Right lobe of liver (tissue), 6 donors: ENCODE measurements at regions not wholly inside any gene's neighbourhood (a gene's known extent, or its start where the extent isn't known, plus 50 kb on each side); places are given as distances from the start of the nearest gene placed in this dataset.

ENCODE experiments used
- ATAC-seq, 4 donors: fragments of 200-7000 bp; cut with Tn5 transposase; one replicate each; pipeline ENCODE4 v1.9.1; 2020; ENCODE audit warnings: mild to moderate bottlenecking in 4 of 4, moderate library complexity in 4 of 4
- DNase-seq, 3 donors: peaks; one replicate each; pipeline ENCODE4 v3.0.0-alpha.2; 2020
- H3K27ac ChIP-seq, 3 donors: fragments of 200-600 bp; one replicate each; pipeline ENCODE4 v1.8.0; 2022
- H3K27me3 ChIP-seq, 2 donors: fragments of 200-600 bp; one replicate each; pipeline ENCODE4 v1.8.0; 2022
- H3K36me3 ChIP-seq, 4 donors: fragments of 200-600 bp; sonication (generic) in 1 of 4; one replicate each; pipeline versions ENCODE4 v1.5.1 to v1.8.0; 2017 to 2022; ENCODE audit warnings: control low read depth in 1 of 4
- H3K4me1 ChIP-seq, 4 donors: fragments of 200-600 bp; sonication (generic) in 1 of 4; one replicate each; pipeline versions ENCODE4 v1.5.1 to v1.8.0; 2017 to 2022; ENCODE audit warnings: control low read depth in 1 of 4
- H3K4me3 ChIP-seq, 3 donors: fragments of 200-600 bp; one replicate each; pipeline ENCODE4 v1.8.0; 2022
- H3K9me3 ChIP-seq, 4 donors: fragments of 200-600 bp; sonication (generic) in 1 of 4; one replicate each; pipeline versions ENCODE4 v1.5.1 to v1.8.0; 2017 to 2022; ENCODE audit warnings: control low read depth in 1 of 4
- CTCF ChIP-seq, 4 donors: fragments of 200-600 bp in 3 of 4; fragments of 450-650 bp in 1 of 4; IDR thresholded peaks; one replicate each; pipeline versions ENCODE4 v1.5.1 to v1.8.0; 2016 to 2022; ENCODE audit warnings: antibody characterized with exemption in 4 of 4, mild to moderate bottlenecking in 2 of 4
- POLR2A ChIP-seq: fragments of 450-650 bp; IDR thresholded peaks from one replicate; pipeline ENCODE4 v1.6.1; 2017; ENCODE audit warnings: antibody characterized with exemption, mild to moderate bottlenecking
- WGBS: methylation state at CpG from one replicate; pipeline ENCODE4 v1.1.6; 2018; ENCODE audit warnings: low coverage, low lambda C conversion rate; ENCODE audit not compliant: insufficient coverage; ENCODE audit errors: missing lambda C conversion rate; 5-methylcytosine and 5-hydroxymethylcytosine counted together
- intact Hi-C, 2 donors: fragments of 100-400 bp; cut with DNase I; formaldehyde crosslinking; loops; one replicate each; pipeline versions ENCODE4 v1.11.2 to v1.14.1; 2022
- donor health status: DM: no; HTN: yes; CAD: no.
- donor health status: DM: no; HTN: no; CAD: no.
- donor health status: DM: no; HTN: no; CAD: no.
- donor health status: DM: no; HTN: yes; CAD: no.
- donor health status: DM: no; HTN: yes; CAD: no.

- WGBS = 50% methylated on average over 1 of the region's 1 CpG
- no peak for ATAC-seq
Measured at GRCh38 chr21:28747464-28747863, 245.2 kb downstream of the LTN1 start.

GRCh38 chr21:28746166-28746565 is 246.5 kb downstream of the LTN1 start:
- H3K27me3 ChIP-seq = no peaks in the 10 kb centered on the region
- H3K27ac ChIP-seq = no peak overlapping the region
- WGBS = 35% methylated on average over 4 of the region's 4 CpGs
- DNase-seq (no peak), ATAC-seq (no peak)
- no peak for TF ChIP-seq CTCF (IDR thresholded peaks at IDR 0.05)
- TF ChIP-seq POLR2A = no peak
- H3K4me1 ChIP-seq = peaks cover 0 to 19% (median 0%) of the 10 kb centered on the region in 4 donors
- H3K36me3 ChIP-seq = no peaks in the 10 kb centered on the region
- intact Hi-C loops = no loop called here
- no peaks in the 10 kb centered on the region for H3K9me3 ChIP-seq
- no peak overlapping the region for H3K4me3 ChIP-seq

More at GRCh38 chr21:28747464-28747863, 245.2 kb downstream of the LTN1 start:
- no peaks in the 10 kb centered on the region for H3K9me3 ChIP-seq
- intact Hi-C loops = no loop called here
- TF ChIP-seq CTCF (IDR thresholded peaks at IDR 0.05) = no peak
- TF ChIP-seq POLR2A = no peak
- no peak for DNase-seq
- H3K4me3 ChIP-seq = no peak overlapping the region
- H3K36me3 ChIP-seq = no peaks in the 10 kb centered on the region
- no peak overlapping the region for H3K27ac ChIP-seq
- no peaks in the 10 kb centered on the region for H3K27me3 ChIP-seq
- H3K4me1 ChIP-seq = peaks cover 0 to 22% (median 0%) of the 10 kb centered on the region in 4 donors

- H3K27me3 ChIP-seq = no peaks in the 10 kb centered on the region
- peak overlapping the region; percentile 42 to 65 (median 56) for H3K4me3 ChIP-seq
- peaks cover 0 to 11% (median 0%) of the 10 kb centered on the region in 4 donors for H3K4me1 ChIP-seq
- peak; percentile 94 to 95 (median 94) for ATAC-seq
- peak; percentile 63 to 79 (median 76) for DNase-seq
- peak overlapping the region; percentile 50 to 68 (median 58) for H3K27ac ChIP-seq
- intact Hi-C loops = no loop called here
- no peaks in the 10 kb centered on the region for H3K36me3 ChIP-seq
- peak; percentile 79 to 99 (median 86) for TF ChIP-seq CTCF (IDR thresholded peaks at IDR 0.05)
- no peak for TF ChIP-seq POLR2A
- 5% methylated on average over 16 of the region's 16 CpGs for WGBS
- H3K9me3 ChIP-seq = no peaks in the 10 kb centered on the region
Measured at GRCh38 chr21:28745131-28746016, 247.3 kb downstream of the LTN1 start.

GRCh38 chr21:28743723-28744122 is 249.0 kb downstream of the LTN1 start:
- intact Hi-C loops = no loop called here
- WGBS = 46% methylated on average over 1 of the region's 1 CpG
- no peak for TF ChIP-seq POLR2A
- no peak for TF ChIP-seq CTCF (IDR thresholded peaks at IDR 0.05)

More at GRCh38 chr21:28743723-28744122, 249.0 kb downstream of the LTN1 start:
- Histone ChIP-seq H3K27me3 (no peaks in the 10 kb centered on the region), H3K4me3 (no peak overlapping the region), H3K9me3 (no peaks in the 10 kb centered on the region), H3K4me1 (no peaks in the 10 kb centered on the region), H3K36me3 (no peaks in the 10 kb centered on the region), H3K27ac (no peak overlapping the region)
- no peak for DNase-seq
- ATAC-seq = no peak
